Smooth muscle cell (in vitro differentiated cells): ENCODE measurements at regions not wholly inside any gene's neighbourhood (a gene's known extent, or its start where the extent isn't known, plus 50 kb on each side); places are given as distances from the start of the nearest gene placed in this dataset.
"Not testable (repeated sequence)": the region's sequence is repeated elsewhere in the genome, so short reads cannot be mapped to it uniquely, and the experiment has no call there.

Source experiments
- DNase-seq: peaks from one replicate; lab custom pipeline; 2025; ENCODE audit not compliant: unreplicated experiment; lab: John Stamatoyannopoulos, UW
- H2AFZ ChIP-seq: fragments of 200-600 bp; sonication (generic); 2 replicates; pipeline ENCODE4 v1.6.0; 2016; ENCODE audit warnings: antibody characterized with exemption, low read depth, mild to moderate bottlenecking
- H3F3A ChIP-seq: fragments of 200-600 bp; sonication (generic); 2 replicates; pipeline ENCODE4 v1.6.0; 2017; ENCODE audit warnings: antibody characterized with exemption, low read depth
- H3K27ac ChIP-seq: fragments of 200-600 bp; sonication (generic); 2 replicates; pipeline ENCODE4 v1.5.1; 2016; ENCODE audit warnings: low read depth, mild to moderate bottlenecking
- H3K27me3 ChIP-seq: fragments of 200-600 bp; sonication (generic); 2 replicates; pipeline ENCODE4 v1.6.1; 2016; ENCODE audit warnings: low read depth, mild to moderate bottlenecking
- H3K36me3 ChIP-seq: fragments of 200-600 bp; sonication (generic); 2 replicates; pipeline ENCODE4 v1.5.1; 2016; ENCODE audit warnings: low read depth
- H3K4me1 ChIP-seq: fragments of 200-600 bp; sonication (generic); 2 replicates; pipeline ENCODE4 v1.5.1; 2016; ENCODE audit warnings: low read depth
- H3K4me2 ChIP-seq: fragments of 200-600 bp; sonication (generic); 2 replicates; pipeline ENCODE4 v1.6.0; 2016; ENCODE audit warnings: mild to moderate bottlenecking
- H3K4me3 ChIP-seq: fragments of 200-600 bp; sonication (generic); 2 replicates; pipeline ENCODE4 v1.5.1; 2016; ENCODE audit warnings: mild to moderate bottlenecking
- H3K79me2 ChIP-seq: fragments of 200-600 bp; sonication (generic); 2 replicates; pipeline ENCODE4 v1.6.0; 2016; ENCODE audit warnings: low read depth, mild to moderate bottlenecking
- H3K9ac ChIP-seq: fragments of 200-600 bp; sonication (generic); 2 replicates; pipeline ENCODE4 v1.6.0; 2016; ENCODE audit warnings: low read depth
- H3K9me3 ChIP-seq: fragments of 200-600 bp; sonication (generic); replicated peaks from 2 replicates; pipeline ENCODE4 v1.5.1; 2016; ENCODE audit warnings: low read depth
- H4K20me1 ChIP-seq: fragments of 200-600 bp; sonication (generic); 2 replicates; pipeline ENCODE4 v1.6.0; 2016; ENCODE audit warnings: low read depth
- WGBS: methylation state at CpG from one replicate; pipeline ENCODE4 v1.1.7; 2016; ENCODE audit warnings: low lambda C conversion rate; 5-methylcytosine and 5-hydroxymethylcytosine counted together
- TF ChIP-seq, protein P1 (sequence below): fragments of 200-600 bp; sonication (generic); IDR thresholded peaks from 2 replicates; pipeline ENCODE4 v1.5.1; 2017; ENCODE audit warnings: borderline replicate concordance, mild to moderate bottlenecking, antibody characterized with exemption; ENCODE audit not compliant: insufficient read depth, poor library complexity, severe bottlenecking

DNA sequence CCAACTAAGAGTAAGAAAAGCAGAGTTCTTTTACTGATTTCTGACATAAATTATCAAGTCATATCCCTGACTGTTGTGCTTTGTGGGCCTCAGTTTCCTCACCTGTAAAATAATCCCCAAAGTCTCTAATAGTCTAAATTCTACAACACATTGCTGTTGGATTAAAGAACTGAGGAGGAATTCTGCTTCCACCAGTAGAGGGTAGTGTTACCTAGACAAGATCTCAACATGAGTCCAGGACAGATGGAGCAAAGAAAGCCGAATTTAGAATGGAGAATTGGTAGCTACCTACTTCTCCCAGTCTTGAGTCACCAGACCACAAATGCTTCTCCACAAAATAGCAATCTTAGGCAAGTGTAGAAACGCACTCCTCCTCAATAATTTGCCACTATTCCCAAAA, 462.5 kb upstream of the FSHR start:
- no peak for DNase-seq
- Histone ChIP-seq H2AFZ (no peak overlapping the region), H3K4me1 (no peaks in the 10 kb centered on the region), H3K4me2 (no peak overlapping the region), H3K4me3 (no peak overlapping the region), H4K20me1 (no peaks in the 10 kb centered on the region), H3K27ac (no peak overlapping the region), H3F3A (no peaks in the 10 kb centered on the region), H3K9ac (no peak overlapping the region), H3K79me2 (no peaks in the 10 kb centered on the region), H3K9me3 (no peaks in the 10 kb centered on the region), H3K27me3 (no peaks in the 10 kb centered on the region), H3K36me3 (no peaks in the 10 kb centered on the region)
- 18% methylated on average over 2 of the region's 2 CpGs for WGBS
- TF ChIP-seq, protein P1, sequence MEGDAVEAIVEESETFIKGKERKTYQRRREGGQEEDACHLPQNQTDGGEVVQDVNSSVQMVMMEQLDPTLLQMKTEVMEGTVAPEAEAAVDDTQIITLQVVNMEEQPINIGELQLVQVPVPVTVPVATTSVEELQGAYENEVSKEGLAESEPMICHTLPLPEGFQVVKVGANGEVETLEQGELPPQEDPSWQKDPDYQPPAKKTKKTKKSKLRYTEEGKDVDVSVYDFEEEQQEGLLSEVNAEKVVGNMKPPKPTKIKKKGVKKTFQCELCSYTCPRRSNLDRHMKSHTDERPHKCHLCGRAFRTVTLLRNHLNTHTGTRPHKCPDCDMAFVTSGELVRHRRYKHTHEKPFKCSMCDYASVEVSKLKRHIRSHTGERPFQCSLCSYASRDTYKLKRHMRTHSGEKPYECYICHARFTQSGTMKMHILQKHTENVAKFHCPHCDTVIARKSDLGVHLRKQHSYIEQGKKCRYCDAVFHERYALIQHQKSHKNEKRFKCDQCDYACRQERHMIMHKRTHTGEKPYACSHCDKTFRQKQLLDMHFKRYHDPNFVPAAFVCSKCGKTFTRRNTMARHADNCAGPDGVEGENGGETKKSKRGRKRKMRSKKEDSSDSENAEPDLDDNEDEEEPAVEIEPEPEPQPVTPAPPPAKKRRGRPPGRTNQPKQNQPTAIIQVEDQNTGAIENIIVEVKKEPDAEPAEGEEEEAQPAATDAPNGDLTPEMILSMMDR, result peak; percentile 61

DNA sequence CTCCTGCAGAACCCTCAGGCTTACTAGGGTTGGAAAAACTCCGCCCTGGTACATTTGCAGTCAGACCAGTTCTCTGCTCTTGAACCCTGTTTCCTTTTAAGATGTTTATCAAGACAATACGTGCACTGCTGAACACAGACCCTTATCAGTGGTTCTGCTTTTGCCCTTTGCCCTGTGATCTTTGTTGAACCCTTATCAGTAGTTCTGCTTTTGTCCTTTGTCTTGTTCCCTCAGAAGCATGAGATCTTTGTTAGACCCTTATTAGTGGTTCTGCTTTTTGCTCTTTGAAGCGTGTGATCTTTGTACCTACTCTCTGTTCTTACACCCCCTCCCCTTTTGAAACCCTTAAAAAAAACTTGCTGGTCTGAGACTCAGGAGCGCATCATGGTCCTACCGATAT, 457.5 kb upstream of the FSHR start:
- 87% methylated on average over 5 of the region's 5 CpGs for WGBS
- not testable (repeated sequence) for H3F3A ChIP-seq, H3K79me2 ChIP-seq, H4K20me1 ChIP-seq, H3K4me1 ChIP-seq, DNase-seq, H3K9me3 ChIP-seq, H3K27me3 ChIP-seq, H3K27ac ChIP-seq, H3K9ac ChIP-seq, H2AFZ ChIP-seq, H3K4me2 ChIP-seq, H3K36me3 ChIP-seq, H3K4me3 ChIP-seq

DNA sequence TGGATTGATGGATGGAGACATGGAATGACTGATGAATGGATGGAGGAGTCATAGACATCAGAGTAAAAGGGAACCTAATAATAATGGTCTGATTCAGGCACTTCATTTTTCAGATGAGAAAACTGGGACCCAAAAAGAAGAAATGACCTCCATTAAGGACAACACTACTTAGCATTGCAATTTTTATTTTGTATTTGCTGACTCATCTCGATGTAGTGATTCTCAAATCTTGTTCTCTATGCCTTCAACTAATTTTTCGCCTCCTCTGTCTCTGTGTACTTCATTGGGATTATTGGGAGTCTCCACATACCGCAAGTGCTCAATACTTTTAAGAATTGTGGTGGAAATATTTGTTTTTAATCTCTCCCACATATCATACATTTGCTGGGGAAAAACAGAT, 446.2 kb upstream of the FSHR start:
- no peak overlapping the region for H3K4me3 ChIP-seq
- H3K27ac ChIP-seq, result no peak overlapping the region
- no peak for DNase-seq
- TF ChIP-seq, protein P1, result no peak
- no peak overlapping the region for H3K9ac ChIP-seq
- no peaks in the 10 kb centered on the region for H4K20me1 ChIP-seq
- H3K9me3 ChIP-seq, result no peaks in the 10 kb centered on the region
- H3K27me3 ChIP-seq, result no peaks in the 10 kb centered on the region
- no peaks in the 10 kb centered on the region for H3K4me1 ChIP-seq
- 95% methylated on average over 3 of the region's 3 CpGs for WGBS
- H2AFZ ChIP-seq, result no peak overlapping the region
- no peaks in the 10 kb centered on the region for H3K36me3 ChIP-seq
- no peaks in the 10 kb centered on the region for H3F3A ChIP-seq
- H3K79me2 ChIP-seq, result no peaks in the 10 kb centered on the region
- H3K4me2 ChIP-seq, result no peak overlapping the region

DNA sequence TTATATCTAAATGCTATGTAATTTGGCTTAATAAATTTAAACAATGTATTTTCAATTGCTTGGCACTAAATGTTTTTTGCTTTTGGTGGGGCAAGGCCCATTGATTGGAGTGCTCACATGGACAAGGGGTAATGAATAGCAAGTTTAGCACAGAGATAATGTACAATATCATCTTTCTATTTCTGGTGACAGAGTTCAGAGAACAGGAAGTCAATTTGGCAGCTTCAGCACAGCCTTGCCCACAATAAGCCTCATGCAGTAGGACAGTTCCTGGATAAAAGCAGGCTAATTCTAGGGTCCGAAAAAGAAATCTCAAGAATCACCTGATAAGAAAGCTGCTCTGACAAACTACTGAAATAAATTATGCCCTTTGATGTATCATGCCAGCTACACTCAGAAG, 443.9 kb upstream of the FSHR start:
- no peaks in the 10 kb centered on the region for H3K4me1 ChIP-seq
- H3K27ac ChIP-seq, result no peak overlapping the region
- no peaks in the 10 kb centered on the region for H3F3A ChIP-seq
- H3K4me2 ChIP-seq, result no peak overlapping the region
- no peak overlapping the region for H2AFZ ChIP-seq
- WGBS, result 61% methylated on average over 1 of the region's 1 CpG
- H3K79me2 ChIP-seq, result no peaks in the 10 kb centered on the region
- no peak for DNase-seq
- no peak overlapping the region for H3K9ac ChIP-seq
- TF ChIP-seq, protein P1, result no peak
- H3K36me3 ChIP-seq, result no peaks in the 10 kb centered on the region
- no peaks in the 10 kb centered on the region for H4K20me1 ChIP-seq
- no peak overlapping the region for H3K4me3 ChIP-seq
- H3K9me3 ChIP-seq, result no peaks in the 10 kb centered on the region
- no peaks in the 10 kb centered on the region for H3K27me3 ChIP-seq
